ENCODE measurements at regions not wholly inside any gene's neighbourhood (a gene's known extent, or its start where the extent isn't known, plus 50 kb on each side); places are given as distances from the start of the nearest gene placed in this dataset.

DNA sequence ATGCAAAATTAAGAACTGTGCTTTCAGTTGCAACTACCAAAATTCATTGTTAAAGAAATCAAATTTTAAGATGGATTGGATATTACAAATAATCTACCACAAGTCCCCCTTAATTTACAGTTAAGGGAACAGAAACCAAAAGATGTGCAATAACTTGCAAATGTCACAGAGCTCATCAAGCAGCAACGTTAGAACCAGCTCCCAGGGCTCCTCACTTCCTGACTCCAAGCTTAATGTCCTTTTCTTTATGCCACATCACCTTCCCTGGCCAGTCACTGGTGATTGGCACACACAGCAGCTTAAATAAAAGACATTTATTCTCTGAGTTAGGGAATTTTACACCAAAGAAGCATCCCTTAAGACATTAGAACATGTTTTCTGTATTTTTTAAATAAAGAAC lies 159.7 kb downstream of the RSL24D1 start:
- in situ Hi-C loops (cut with HindIII; ENCODE audit: low pct_ligation_motif_present, low pct_unique_long_range_greater_than_20kb, low sequenced_read_pairs): no loop called here
- DNase-seq: no peak

DNA sequence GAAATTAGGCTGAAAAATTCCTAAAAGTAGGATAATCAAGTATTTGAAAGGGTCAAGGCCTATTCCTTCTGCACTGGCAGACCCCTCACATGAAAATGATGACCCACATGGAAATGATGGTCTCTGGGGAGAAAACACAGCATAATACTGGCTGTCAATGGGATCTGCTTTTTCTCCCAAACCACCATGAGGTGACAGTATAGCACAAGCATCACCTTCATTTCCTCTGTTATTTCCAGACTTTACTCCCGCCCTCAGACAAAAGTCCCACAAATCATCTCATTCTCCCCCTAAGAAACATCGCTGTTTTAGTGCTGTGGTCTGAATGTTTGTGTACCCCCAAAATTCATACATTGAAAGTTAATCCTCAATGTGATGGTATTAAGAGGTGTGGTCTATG lies 161.0 kb downstream of the RSL24D1 start:
- in situ Hi-C loops (cut with HindIII; ENCODE audit: low pct_ligation_motif_present, low pct_unique_long_range_greater_than_20kb, low sequenced_read_pairs): no loop called here
- DNase-seq: no peak

DNA sequence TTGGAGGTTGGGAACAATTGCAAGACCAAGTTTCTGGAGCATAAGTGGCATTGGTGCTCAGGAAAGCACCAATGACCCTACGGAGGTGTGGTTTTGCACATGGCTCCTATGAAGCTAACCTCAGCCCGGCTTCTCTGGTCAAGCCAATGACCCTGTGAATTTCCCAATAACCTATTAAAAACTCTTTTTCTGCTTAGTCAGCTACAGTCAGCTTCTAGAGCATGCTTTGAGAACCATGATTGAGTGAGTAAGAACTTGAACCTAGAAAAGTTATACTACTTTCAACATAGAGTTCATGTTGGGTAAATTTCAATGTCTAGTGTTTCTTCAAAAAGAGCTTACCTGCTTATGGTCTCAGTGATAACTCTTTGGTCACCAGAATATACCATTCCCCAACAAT lies 163.2 kb downstream of the RSL24D1 start:
- no peak for DNase-seq
- in situ Hi-C loops (cut with HindIII; ENCODE audit: low pct_ligation_motif_present, low pct_unique_long_range_greater_than_20kb, low sequenced_read_pairs): no loop called here

DNA sequence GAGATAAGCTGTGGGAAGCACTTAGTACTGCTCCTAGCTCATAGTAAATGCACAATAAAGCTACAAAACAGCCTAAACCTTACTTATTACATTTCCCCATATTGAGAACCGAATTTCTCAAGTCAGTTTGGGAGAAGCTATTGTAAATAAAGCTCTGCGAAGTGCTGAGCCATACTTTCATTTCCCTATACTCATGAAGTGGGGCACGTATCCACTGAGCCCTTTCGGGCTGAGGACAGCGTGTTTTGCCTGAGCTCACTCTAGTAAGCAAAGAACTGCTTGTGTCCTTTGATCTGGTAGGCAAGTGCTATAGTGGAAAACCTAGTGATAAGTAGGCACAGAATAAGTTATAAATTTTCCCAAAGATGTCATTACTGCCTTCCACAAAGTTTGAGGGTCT lies 165.0 kb downstream of the RSL24D1 start:
- in situ Hi-C loops (cut with HindIII; ENCODE audit: low pct_ligation_motif_present, low pct_unique_long_range_greater_than_20kb, low sequenced_read_pairs): no loop called here
- no peak for DNase-seq

DNA sequence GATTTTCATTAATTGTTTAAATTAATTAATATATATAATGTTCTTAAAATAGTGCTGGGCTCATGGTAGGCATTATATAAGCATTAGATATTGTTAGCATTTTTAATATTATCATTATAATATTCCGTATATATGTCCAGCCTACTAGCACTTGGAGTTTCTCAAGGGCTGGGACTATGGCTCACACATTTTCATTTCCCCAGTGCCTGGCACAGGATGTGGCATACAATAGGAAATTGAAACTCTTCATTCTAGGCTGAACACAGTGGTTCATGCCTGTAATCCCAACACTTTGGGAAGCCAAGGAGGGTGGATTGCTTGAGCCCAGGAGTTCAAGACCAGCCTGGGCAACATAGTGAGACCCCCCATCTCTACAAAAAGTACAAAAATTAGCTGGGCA lies 170.4 kb downstream of the RSL24D1 start:
- in situ Hi-C loops (cut with HindIII; ENCODE audit: low pct_ligation_motif_present, low pct_unique_long_range_greater_than_20kb, low sequenced_read_pairs): no loop called here
- no peak for DNase-seq

DNA sequence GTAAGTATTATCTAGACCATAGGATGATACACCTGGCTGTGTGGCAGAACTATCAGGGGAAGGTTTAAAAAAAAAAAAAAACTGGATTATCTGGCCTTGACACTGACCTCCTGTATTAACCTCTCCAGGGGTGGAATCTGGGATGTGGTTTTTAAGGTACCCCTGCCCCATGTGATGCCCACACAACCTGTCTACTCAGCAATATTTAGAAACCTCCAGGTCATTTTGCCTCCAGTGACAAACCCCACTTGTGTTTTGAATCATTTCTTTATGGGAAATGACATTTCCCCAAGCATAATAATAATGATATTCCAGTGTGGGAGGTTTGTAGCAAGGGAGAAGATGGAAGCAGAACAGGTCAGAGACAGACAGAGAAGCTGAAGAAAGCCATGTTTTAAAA lies 179.1 kb downstream of the RSL24D1 start:
- no peak for DNase-seq
- in situ Hi-C loops (cut with HindIII; ENCODE audit: low pct_ligation_motif_present, low pct_unique_long_range_greater_than_20kb, low sequenced_read_pairs): no loop called here

DNA sequence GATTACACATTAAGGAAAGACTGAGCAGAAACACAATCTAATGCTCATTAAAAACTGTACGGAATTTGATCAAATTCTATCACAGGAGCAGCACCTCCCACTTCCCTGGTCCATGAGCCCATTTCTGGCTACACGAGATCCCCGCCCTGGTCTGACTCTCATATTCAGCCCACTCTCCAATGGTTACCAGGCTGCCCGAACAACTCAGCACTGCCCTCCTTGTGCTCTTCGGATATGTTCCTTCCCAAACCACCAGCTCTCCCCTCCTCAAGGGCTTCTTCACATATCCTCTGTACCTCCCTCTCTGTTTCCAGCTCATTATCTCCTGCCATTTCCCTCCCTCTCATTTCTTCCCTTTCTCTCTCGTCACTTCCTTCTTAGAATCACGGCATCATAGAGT lies 180.5 kb downstream of the RSL24D1 start:
- no peak for DNase-seq
- in situ Hi-C loops (cut with HindIII; ENCODE audit: low pct_ligation_motif_present, low pct_unique_long_range_greater_than_20kb, low sequenced_read_pairs): no loop called here

DNA sequence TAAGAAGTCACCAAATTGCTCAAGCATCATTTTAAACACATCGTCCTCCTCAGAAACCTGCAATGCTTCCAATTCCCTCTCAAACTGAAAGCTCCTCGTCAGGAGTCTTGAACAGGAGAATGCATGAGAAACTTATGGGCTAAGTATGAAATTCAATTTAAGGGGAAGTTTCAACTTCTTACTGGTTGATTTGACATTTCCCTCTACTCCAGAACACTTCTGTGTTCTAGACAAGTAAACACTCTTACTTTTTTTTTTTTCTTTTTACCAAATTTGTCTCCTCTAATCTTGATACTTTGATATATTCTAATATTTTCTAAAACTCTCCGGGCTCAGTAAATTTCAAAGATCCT lies 181.7 kb downstream of the RSL24D1 start:
- no peak for DNase-seq
- in situ Hi-C loops (cut with HindIII; ENCODE audit: low pct_ligation_motif_present, low pct_unique_long_range_greater_than_20kb, low sequenced_read_pairs): no loop called here

DNA sequence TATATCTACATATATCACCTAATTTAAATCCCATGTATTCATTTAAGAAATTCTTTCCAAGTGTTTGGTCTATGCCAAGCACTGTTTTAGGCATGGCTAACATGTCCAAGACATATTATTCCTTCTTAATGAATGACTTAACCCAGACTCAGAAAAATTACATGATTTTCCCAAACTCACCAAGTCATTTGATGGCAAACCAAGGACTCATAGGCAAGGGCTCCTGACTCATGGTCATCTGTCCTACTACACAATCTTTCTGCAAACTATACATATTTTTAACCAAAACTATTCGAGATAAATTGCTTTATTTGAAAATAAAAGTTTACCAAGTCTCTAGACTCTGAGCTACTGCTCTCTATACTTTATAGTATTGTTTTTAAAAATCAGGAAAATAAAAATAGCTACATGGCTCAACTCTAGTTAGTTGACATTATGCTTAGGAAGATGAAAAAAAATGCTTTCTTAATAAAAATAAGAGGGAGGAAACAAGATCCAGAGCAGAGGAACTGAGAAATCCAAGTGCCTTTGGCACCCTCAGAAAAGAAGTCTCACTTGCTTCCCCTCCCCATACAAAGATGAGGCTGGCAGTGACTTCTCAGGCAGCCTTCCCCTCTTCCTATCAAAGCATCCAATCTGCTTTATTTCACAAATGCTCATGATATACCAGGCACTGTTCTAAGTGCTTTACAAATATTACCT lies 182.2 kb downstream of the RSL24D1 start:
- no peak for DNase-seq
- in situ Hi-C loops (cut with HindIII; ENCODE audit: low pct_ligation_motif_present, low pct_unique_long_range_greater_than_20kb, low sequenced_read_pairs): no loop called here

DNA sequence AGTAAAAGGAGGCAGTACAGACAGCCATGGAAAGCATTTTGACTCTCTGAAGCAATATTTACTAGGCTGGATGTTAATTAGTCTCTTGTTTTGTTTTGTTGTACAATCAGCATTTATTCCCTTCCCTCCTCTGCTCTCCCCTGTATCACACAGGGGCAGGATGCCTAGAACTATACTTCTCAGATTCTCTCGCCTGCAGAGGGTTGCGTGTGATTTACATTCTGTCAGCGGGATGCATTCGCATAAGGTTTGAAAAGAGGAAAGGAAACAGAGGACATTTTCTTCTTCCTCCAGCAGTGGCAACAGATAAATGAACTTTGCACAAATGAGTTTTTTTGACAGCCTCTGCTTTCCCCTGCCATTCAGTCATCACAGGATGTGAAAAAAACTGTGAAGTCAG lies 188.3 kb downstream of the RSL24D1 start:
- no peak for DNase-seq
- in situ Hi-C loops (cut with HindIII; ENCODE audit: low pct_ligation_motif_present, low pct_unique_long_range_greater_than_20kb, low sequenced_read_pairs): no loop called here

DNA sequence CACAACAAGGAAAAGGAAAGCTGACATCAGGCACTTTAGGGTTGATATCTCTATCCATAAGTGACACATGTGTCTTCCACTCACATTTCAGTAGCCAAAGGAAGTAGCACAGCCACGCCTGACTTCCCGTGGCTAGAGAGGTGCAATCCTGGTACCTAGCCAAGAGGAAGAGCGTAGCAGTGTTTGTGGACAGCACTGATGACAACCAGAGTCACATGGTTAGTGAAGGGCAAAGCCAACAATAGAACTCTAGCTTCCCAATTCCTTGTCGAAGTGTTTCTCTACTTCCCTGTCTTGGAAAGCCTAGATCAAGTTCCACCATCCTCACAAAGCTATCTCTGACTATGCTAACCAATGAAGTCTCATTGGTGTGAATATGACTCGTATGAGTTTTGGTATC lies 189.2 kb downstream of the RSL24D1 start:
- DNase-seq: no peak
- in situ Hi-C loops (cut with HindIII; ENCODE audit: low pct_ligation_motif_present, low pct_unique_long_range_greater_than_20kb, low sequenced_read_pairs): no loop called here

DNA sequence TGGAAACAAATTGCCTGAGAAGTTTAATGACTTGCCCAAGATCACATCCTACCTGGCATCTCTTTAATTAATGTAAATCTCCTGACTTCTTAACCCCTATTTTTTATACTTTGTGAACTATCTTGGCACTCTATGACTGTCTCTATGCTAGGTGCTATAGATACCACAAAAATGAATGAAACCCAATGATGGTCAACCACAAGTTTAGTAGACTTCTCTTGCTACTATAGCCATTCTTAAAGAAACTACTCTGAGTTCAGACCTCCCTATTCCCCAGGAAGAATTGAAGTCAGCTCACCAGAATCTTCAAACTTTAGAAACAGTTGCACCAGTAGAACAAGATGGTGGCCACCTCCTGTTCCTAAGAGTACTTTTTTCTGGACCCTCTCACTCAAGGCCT lies 191.1 kb downstream of the RSL24D1 start:
- in situ Hi-C loops (cut with HindIII; ENCODE audit: low pct_ligation_motif_present, low pct_unique_long_range_greater_than_20kb, low sequenced_read_pairs): no loop called here

DNA sequence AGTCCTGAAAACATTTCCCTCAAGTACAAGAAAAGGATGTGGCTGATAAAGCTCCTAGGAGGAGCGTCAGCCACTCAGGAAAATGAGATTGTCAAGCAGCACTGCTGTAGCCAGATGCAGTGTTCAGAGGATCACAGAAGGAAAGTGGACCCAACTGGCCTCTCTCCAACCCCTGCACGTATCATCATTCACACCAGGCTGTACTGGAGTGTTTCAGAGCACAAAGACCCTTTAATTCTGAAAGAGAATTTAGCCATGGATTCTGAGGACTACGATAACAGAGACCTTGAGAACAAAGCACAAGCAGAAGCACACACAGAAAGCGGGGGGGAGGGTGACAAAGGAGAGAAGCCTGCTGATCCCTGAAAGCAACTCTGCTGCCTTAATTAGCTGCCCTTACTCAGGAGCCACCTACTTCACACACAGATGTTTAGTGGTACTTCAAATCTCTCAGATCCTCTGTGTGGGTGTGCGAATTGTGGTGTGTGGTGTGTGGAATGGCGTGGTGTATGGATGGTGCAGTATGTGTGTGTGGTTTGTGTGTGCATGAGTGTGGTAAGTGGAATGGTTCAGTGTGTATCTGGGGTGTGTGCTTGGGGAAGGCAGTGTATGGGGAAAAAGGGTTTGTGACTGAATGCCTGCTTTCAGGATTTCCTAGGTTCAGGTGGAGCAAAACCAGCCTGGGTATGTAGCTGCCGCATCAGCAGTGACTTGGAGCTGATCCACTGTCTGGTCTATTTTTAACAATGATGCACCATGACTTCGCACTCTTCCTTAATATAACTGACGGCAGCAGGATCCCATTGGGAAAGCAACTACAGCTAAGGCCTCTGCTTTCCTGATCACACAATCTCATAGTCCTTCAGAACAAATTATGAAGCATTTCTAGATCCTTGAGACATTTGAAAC lies 192.5 kb downstream of the RSL24D1 start:
- DNase-seq: no peak
- in situ Hi-C loops (cut with HindIII; ENCODE audit: low pct_ligation_motif_present, low pct_unique_long_range_greater_than_20kb, low sequenced_read_pairs): no loop called here

More for the DNA sequence above, 191.1 kb downstream of the RSL24D1 start:
- no peak for DNase-seq

DNA sequence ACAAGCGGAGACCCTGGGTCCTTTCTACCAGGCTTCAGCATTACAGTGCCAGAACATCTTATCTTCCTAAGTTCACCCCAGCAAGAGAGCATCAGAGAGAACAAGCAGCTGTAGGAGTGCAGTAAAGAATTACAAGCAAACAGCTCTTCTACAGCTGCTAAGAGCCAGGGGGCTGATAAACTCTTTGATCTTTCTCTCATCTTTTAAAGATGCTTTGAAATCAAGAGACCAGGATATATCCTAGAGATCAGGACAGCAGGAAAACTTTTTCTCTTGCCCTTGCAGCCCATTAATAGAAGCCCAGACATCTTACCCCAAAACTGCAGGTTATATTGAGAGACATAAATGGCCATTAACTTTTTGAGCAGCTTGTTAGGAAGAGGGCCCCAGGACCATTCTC lies 198.1 kb downstream of the RSL24D1 start:
- no peak for DNase-seq
- in situ Hi-C loops (cut with HindIII; ENCODE audit: low pct_ligation_motif_present, low pct_unique_long_range_greater_than_20kb, low sequenced_read_pairs): no loop called here

DNA sequence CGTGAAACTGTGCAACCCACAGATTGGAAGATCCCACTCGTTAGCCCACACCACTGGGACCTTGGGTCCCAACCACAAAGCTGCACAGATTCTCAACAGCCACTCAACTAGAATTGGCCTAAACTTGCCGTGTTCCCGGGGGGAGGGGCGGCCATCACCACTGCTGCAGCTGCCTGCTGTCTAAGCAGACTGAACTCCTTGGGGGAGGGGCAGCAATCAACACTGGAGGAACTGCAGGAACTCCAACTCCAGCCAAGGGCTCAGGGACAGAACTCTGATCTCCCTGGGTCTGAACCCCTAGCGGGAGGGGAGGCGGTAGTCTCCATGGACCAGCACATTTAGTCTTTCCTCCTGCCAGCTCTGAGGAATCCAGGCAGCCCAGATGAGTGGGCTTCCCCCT lies 205.9 kb downstream of the RSL24D1 start:
- no peak for DNase-seq
- in situ Hi-C loops (cut with HindIII; ENCODE audit: low pct_ligation_motif_present, low pct_unique_long_range_greater_than_20kb, low sequenced_read_pairs): no loop called here

DNA sequence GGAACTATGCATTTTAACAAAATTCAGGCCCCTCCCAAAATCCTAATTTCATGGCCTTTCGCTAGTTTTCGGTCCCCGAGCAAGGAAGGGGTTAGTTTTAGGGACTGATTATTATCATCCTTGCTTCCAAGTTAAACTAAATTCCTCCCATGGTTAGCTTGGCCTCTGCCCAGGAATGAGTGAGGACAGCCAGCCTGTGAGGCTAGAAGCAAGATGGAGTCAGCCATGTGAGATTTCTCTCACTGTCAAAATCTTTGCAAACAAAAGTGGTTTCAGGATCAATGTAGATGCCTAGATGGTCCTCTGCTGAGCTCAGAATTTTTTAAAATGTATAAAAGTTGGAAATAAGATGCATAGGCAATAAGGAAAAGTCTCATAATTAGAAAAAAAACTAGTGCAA lies 208.9 kb downstream of the RSL24D1 start:
- in situ Hi-C loops (cut with HindIII; ENCODE audit: low pct_ligation_motif_present, low pct_unique_long_range_greater_than_20kb, low sequenced_read_pairs): no loop called here
- DNase-seq: no peak

DNA sequence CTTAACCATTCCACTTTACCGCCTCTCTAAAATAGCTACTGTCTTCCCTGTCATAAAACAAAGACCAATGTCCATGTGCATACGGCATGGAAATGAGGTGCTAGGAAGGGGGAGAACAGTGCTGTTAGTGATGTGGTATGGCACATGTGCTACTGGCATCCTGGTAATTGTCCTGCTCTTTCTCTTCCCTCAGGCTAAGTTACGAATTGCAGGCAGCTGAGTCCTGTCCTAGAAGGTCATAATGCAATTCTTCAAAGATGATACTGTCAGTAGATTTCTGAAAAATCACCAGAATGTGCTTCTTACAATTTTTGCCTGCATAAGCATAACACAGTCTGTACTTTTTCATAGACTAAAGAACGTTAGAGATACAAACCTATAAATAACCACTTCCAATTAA lies 216.8 kb downstream of the RSL24D1 start:
- no peak for DNase-seq
- in situ Hi-C loops (cut with HindIII; ENCODE audit: low pct_ligation_motif_present, low pct_unique_long_range_greater_than_20kb, low sequenced_read_pairs): no loop called here

DNA sequence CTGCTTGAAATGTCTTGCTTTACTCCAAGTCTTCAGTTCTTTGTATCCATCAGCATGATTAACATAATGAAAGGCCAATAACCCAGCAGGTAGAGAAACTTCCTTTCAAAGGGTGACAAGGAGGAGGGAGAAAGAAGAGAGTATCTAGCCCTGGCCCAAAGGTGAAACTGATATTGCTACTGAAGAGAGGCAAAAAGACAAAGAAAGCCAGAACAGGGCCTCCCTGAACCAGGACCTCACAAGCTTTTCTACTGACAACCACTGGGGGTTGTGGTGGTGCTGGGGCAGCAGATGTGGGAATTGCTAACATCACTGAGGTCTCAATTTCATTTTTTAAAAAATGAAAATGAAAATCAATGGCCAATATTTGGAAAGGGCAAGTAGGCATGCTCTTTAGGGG lies 234.1 kb downstream of the RSL24D1 start:
- DNase-seq: no peak
- in situ Hi-C loops (cut with HindIII; ENCODE audit: low pct_ligation_motif_present, low pct_unique_long_range_greater_than_20kb, low sequenced_read_pairs): no loop called here

DNA sequence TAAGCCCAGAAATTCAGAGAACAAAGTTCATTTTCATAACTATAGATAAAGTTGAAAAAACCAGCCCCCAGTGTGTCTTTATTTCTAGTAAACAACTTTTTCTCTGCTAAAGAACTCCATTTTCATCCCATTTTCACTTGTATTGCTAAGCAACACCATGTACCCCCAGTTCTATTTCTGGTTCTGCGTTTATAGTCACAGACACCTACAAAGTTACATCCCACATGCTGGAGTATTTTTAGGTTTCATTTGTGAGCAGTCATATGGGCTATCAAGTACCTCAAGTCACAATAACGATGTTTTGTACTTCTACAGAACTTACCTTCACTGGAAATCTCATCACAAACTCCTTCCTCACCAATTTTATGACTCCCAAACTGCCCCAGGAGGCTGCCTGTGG lies 236.5 kb downstream of the RSL24D1 start:
- in situ Hi-C loops (cut with HindIII; ENCODE audit: low pct_ligation_motif_present, low pct_unique_long_range_greater_than_20kb, low sequenced_read_pairs): no loop called here
- no peak for DNase-seq

DNA sequence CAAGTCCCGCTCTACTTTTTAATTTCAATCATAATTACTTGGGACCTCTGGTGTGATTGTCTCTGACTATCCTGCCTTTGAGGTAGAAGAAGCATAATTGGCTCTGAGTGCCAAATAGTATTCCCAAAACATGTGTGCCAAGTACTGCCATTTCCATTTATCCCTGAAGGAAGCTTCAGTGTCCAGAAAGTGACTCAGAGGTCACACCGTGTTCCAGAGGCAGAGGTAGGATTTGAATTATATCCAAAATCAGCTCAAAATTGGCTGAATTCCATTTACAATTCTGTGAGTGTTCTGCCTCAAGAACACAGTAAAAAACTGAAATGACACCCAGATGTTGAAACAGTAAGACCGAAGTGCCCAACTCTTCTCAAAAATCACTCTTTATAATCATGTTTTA lies 255.3 kb downstream of the RSL24D1 start:
- in situ Hi-C loops (cut with HindIII; ENCODE audit: low pct_ligation_motif_present, low pct_unique_long_range_greater_than_20kb, low sequenced_read_pairs): no loop called here
- DNase-seq: no peak

Measured in ACHN (cell line).